ENCODE measurements at regions not wholly inside any gene's neighbourhood (a gene's known extent, or its start where the extent isn't known, plus 50 kb on each side); places are given as distances from the start of the nearest gene placed in this dataset.
"Not testable (repeated sequence)": the region's sequence is repeated elsewhere in the genome, so short reads cannot be mapped to it uniquely, and the experiment has no call there.

GRCh38 chr1:166638137-166638536 lies 201.1 kb upstream of the POGK start:
- Histone ChIP-seq H3K27ac (ENCODE audit: extremely low read length, insufficient read depth, low read length) (no peak overlapping the region), H3K9ac (ENCODE audit: insufficient read depth, low read depth, low read length) (no peak overlapping the region), H3K4me3 (replicated peaks in 1 of 3; ENCODE audit: insufficient read depth in 1 of 3, low read depth in 2 of 3, low read length in 3 of 3) (no peak overlapping the region), H3K4me2 (ENCODE audit: low read depth, low read length) (no peak overlapping the region), H4K20me1 (ENCODE audit: insufficient read depth, low read length) (no peaks in the 10 kb centered on the region), H3K36me3 (replicated peaks in 1 of 2; ENCODE audit: control insufficient read depth in 1 of 2, insufficient read depth in 2 of 2, low read length in 2 of 2) (no peaks in the 10 kb centered on the region), H3K27me3 (ENCODE audit: control insufficient read depth in 1 of 2, insufficient read depth in 2 of 2, low read length in 2 of 2) (no peaks in the 10 kb centered on the region), H2AFZ (ENCODE audit: low read length) (no peak overlapping the region), H3K4me1 (ENCODE audit: insufficient read depth, low read length) (no peaks in the 10 kb centered on the region), H3K9me3 (ENCODE audit: low read length) (no peaks in the 10 kb centered on the region), H3K79me2 (ENCODE audit: insufficient read depth, low read length) (no peaks in the 10 kb centered on the region)
- ATAC-seq (no peak), FAIRE-seq (no peak), DNase-seq (ENCODE audit: low spot score) (no peak)
- WGBS (ENCODE audit: low lambda C conversion rate), result 0% methylated on average over 2 of the region's 5 CpGs
- intact Hi-C loops (cut with micrococcal nuclease; ENCODE audit: unreplicated experiment), result no loop called here
- in situ Hi-C loops (cut with HindIII; ENCODE audit: extremely low pct_ligation_motif_present, low pct_unique_long_range_greater_than_20kb), result no loop called here
- BruUV-seq (replicated peaks), result no TSS peak
- POLR2A ChIA-PET, result no interaction called here
- CTCF ChIA-PET (ENCODE audit: low intra/inter-chr PET ratio, low total read pairs), result no interaction called here
- TF ChIP-seq MTA1 (CRISPR knock-in tag; IDR thresholded peaks at IDR 0.05; ENCODE audit: borderline replicate concordance) (no peak), XBP1 (CRISPR knock-in tag; IDR thresholded peaks at IDR 0.05) (no peak), ZFP82 (CRISPR knock-in tag; IDR thresholded peaks at IDR 0.05; ENCODE audit: borderline replicate concordance) (no peak), CENPT (CRISPR knock-in tag; IDR thresholded peaks at IDR 0.05; ENCODE audit: low read depth) (no peak), REXO4 (CRISPR knock-in tag; IDR thresholded peaks at IDR 0.05; ENCODE audit: borderline replicate concordance) (no peak), ZNF354B (CRISPR knock-in tag; IDR thresholded peaks at IDR 0.05) (no peak), ZNF562 (CRISPR knock-in tag; IDR thresholded peaks at IDR 0.05; ENCODE audit: borderline replicate concordance) (no peak), TBX2 (CRISPR knock-in tag; IDR thresholded peaks at IDR 0.05; ENCODE audit: borderline replicate concordance) (no peak), SUZ12 (IDR thresholded peaks at IDR 0.05; ENCODE audit: low read depth, low read length) (no peak), NFYC (CRISPR knock-in tag; IDR thresholded peaks at IDR 0.05) (no peak), ZBTB2 (CRISPR knock-in tag; IDR thresholded peaks at IDR 0.05; ENCODE audit: low read depth) (no peak)
- TF ChIP-seq, protein P1, sequence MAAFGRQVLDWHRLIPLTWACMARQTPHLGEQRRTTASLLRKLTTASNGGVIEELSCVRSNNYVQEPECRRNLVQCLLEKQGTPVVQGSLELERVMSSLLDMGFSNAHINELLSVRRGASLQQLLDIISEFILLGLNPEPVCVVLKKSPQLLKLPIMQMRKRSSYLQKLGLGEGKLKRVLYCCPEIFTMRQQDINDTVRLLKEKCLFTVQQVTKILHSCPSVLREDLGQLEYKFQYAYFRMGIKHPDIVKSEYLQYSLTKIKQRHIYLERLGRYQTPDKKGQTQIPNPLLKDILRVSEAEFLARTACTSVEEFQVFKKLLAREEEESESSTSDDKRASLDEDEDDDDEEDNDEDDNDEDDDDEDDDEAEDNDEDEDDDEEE (CRISPR knock-in tag; IDR thresholded peaks at IDR 0.05), result no peak
- TF ChIP-seq, protein P2, sequence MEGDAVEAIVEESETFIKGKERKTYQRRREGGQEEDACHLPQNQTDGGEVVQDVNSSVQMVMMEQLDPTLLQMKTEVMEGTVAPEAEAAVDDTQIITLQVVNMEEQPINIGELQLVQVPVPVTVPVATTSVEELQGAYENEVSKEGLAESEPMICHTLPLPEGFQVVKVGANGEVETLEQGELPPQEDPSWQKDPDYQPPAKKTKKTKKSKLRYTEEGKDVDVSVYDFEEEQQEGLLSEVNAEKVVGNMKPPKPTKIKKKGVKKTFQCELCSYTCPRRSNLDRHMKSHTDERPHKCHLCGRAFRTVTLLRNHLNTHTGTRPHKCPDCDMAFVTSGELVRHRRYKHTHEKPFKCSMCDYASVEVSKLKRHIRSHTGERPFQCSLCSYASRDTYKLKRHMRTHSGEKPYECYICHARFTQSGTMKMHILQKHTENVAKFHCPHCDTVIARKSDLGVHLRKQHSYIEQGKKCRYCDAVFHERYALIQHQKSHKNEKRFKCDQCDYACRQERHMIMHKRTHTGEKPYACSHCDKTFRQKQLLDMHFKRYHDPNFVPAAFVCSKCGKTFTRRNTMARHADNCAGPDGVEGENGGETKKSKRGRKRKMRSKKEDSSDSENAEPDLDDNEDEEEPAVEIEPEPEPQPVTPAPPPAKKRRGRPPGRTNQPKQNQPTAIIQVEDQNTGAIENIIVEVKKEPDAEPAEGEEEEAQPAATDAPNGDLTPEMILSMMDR (CRISPR knock-in tag; IDR thresholded peaks at IDR 0.05), result no peak

- H3K27me3 ChIP-seq (ENCODE audit: control insufficient read depth in 1 of 2, insufficient read depth in 2 of 2, low read length in 2 of 2); CTCF ChIA-PET (ENCODE audit: low intra/inter-chr PET ratio, low total read pairs); intact Hi-C loops (cut with micrococcal nuclease; ENCODE audit: unreplicated experiment); H4K20me1 ChIP-seq (ENCODE audit: insufficient read depth, low read length); POLR2A ChIA-PET; H3K4me3 ChIP-seq (replicated peaks in 1 of 3; ENCODE audit: insufficient read depth in 1 of 3, low read depth in 2 of 3, low read length in 3 of 3); H3K9ac ChIP-seq (ENCODE audit: insufficient read depth, low read depth, low read length); H3K4me1 ChIP-seq (ENCODE audit: insufficient read depth, low read length); DNase-seq (ENCODE audit: low spot score); H3K36me3 ChIP-seq (replicated peaks in 1 of 2; ENCODE audit: control insufficient read depth in 1 of 2, insufficient read depth in 2 of 2, low read length in 2 of 2); ATAC-seq; in situ Hi-C loops (cut with HindIII; ENCODE audit: extremely low pct_ligation_motif_present, low pct_unique_long_range_greater_than_20kb); BruUV-seq (replicated peaks); H3K9me3 ChIP-seq (ENCODE audit: low read length); H2AFZ ChIP-seq (ENCODE audit: low read length); H3K79me2 ChIP-seq (ENCODE audit: insufficient read depth, low read length); FAIRE-seq; H3K27ac ChIP-seq (ENCODE audit: extremely low read length, insufficient read depth, low read length); H3K4me2 ChIP-seq (ENCODE audit: low read depth, low read length): not testable (repeated sequence)
- WGBS (ENCODE audit: low lambda C conversion rate), result 1% methylated on average over 2 of the region's 2 CpGs
Measured at GRCh38 chr1:166657228-166657627, 182.0 kb upstream of the POGK start.

Measured in HepG2 (cell line).